Mesenchymal stem cell (in vitro differentiated cells and primary cell): ENCODE measurements at regions not wholly inside any gene's neighbourhood (a gene's known extent, or its start where the extent isn't known, plus 50 kb on each side); places are given as distances from the start of the nearest gene placed in this dataset.

ENCODE experiments used
- DNase-seq: peaks from one replicate; pipeline ENCODE4 v3.0.0-alpha.2; 2013
- H2AFZ ChIP-seq: one replicate; pipeline ENCODE4 v1.6.1; 2013; ENCODE audit warnings: low read depth, mild to moderate bottlenecking, control low read depth, inconsistent platforms, low read length, moderate library complexity
- H2AK5ac ChIP-seq: 2 replicates; pipeline ENCODE4 v1.6.1; 2013; ENCODE audit warnings: low read length, moderate library complexity, mild to moderate bottlenecking, inconsistent platforms; ENCODE audit not compliant: severe bottlenecking
- H2BK120ac ChIP-seq: one replicate; pipeline ENCODE4 v1.6.1; 2013; ENCODE audit warnings: low read depth, mild to moderate bottlenecking, inconsistent platforms, low read length, moderate library complexity
- H2BK12ac ChIP-seq, 2 experiments: one replicate each; pipeline ENCODE4 v1.6.1; 2013; ENCODE audit warnings: inconsistent platforms in 2 of 2, low read length in 2 of 2, mild to moderate bottlenecking in 2 of 2, moderate library complexity in 2 of 2, control low read depth in 1 of 2
- H2BK15ac ChIP-seq: one replicate; pipeline ENCODE4 v1.6.1; 2013; ENCODE audit warnings: mild to moderate bottlenecking, low read depth, inconsistent platforms; ENCODE audit not compliant: poor library complexity, severe bottlenecking
- H2BK5ac ChIP-seq: 2 replicates; pipeline ENCODE4 v1.6.1; 2013; ENCODE audit warnings: low read depth, mild to moderate bottlenecking, low read length, control low read depth, inconsistent platforms; ENCODE audit not compliant: poor library complexity, severe bottlenecking
- H3K14ac ChIP-seq, 2 experiments: one replicate each; pipeline ENCODE4 v1.6.1; 2013; ENCODE audit warnings: inconsistent platforms in 2 of 2, low read length in 2 of 2, control low read depth in 1 of 2, mild to moderate bottlenecking in 1 of 2, moderate library complexity in 1 of 2
- H3K18ac ChIP-seq, 2 experiments: one replicate each; pipeline ENCODE4 v1.6.1; 2013; ENCODE audit warnings: inconsistent platforms in 2 of 2, low read length in 2 of 2, control low read depth in 1 of 2, low read depth in 1 of 2, mild to moderate bottlenecking in 1 of 2
- H3K23ac ChIP-seq, 2 experiments: one replicate each; pipeline ENCODE4 v1.6.1; 2013; ENCODE audit warnings: inconsistent platforms in 2 of 2, low read length in 2 of 2, mild to moderate bottlenecking in 2 of 2, moderate library complexity in 2 of 2, control low read depth in 1 of 2
- H3K27ac ChIP-seq: 2 replicates; pipeline ENCODE4 v1.5.1; 2013; ENCODE audit warnings: mild to moderate bottlenecking, moderate library complexity, low read length, control low read depth, inconsistent platforms; ENCODE audit not compliant: poor library complexity, severe bottlenecking
- H3K27me3 ChIP-seq, 2 experiments: 2 replicates each; pipeline versions ENCODE4 v1.6.1 to v1.7.0; 2013; ENCODE audit warnings: low read length in 2 of 2, mild to moderate bottlenecking in 2 of 2, moderate library complexity in 2 of 2, control low read depth in 1 of 2, inconsistent platforms in 1 of 2; ENCODE audit not compliant: control insufficient read depth in 1 of 2, insufficient read depth in 1 of 2
- H3K36me3 ChIP-seq, 2 experiments: 2 replicates each; pipeline versions ENCODE4 v1.6.1 to v1.7.0; 2013; ENCODE audit warnings: low read length in 2 of 2, control low read depth in 1 of 2, inconsistent platforms in 1 of 2, low read depth in 1 of 2, mild to moderate bottlenecking in 1 of 2; ENCODE audit not compliant: insufficient read depth in 2 of 2, control insufficient read depth in 1 of 2
- H3K4ac ChIP-seq, 2 experiments: one replicate each; pipeline ENCODE4 v1.6.1; 2013; ENCODE audit warnings: inconsistent platforms in 2 of 2, low read length in 2 of 2, mild to moderate bottlenecking in 2 of 2, moderate library complexity in 2 of 2, control low read depth in 1 of 2, low read depth in 1 of 2
- H3K4me1 ChIP-seq: 2 replicates; pipeline ENCODE4 v1.6.1; 2013; ENCODE audit warnings: low read depth, low read length, control low read depth; ENCODE audit not compliant: control insufficient read depth, insufficient read depth
- H3K4me2 ChIP-seq: 2 replicates; pipeline ENCODE4 v1.6.1; 2013; ENCODE audit warnings: low read length, mild to moderate bottlenecking, inconsistent platforms; ENCODE audit not compliant: poor library complexity, severe bottlenecking
- H3K4me3 ChIP-seq, 2 experiments: 2 replicates each; pipeline versions ENCODE4 v1.5.1 to v1.7.0; 2013; ENCODE audit warnings: low read length in 2 of 2, mild to moderate bottlenecking in 2 of 2, control low read depth in 1 of 2, low read depth in 1 of 2; ENCODE audit not compliant: insufficient read depth in 1 of 2
- H3K79me1 ChIP-seq: replicated peaks from 2 replicates; pipeline ENCODE4 v1.6.1; 2013; ENCODE audit warnings: mild to moderate bottlenecking, control low read depth, low read length, inconsistent platforms; ENCODE audit not compliant: poor library complexity, severe bottlenecking
- H3K9ac ChIP-seq: 2 replicates; pipeline ENCODE4 v1.7.0; 2013; ENCODE audit warnings: mild to moderate bottlenecking, low read length, moderate library complexity
- H3K9me3 ChIP-seq: 2 replicates; pipeline ENCODE4 v1.7.0; 2013; ENCODE audit warnings: mild to moderate bottlenecking, low read length; ENCODE audit not compliant: control insufficient read depth
- H4K8ac ChIP-seq: one replicate; pipeline ENCODE4 v1.6.1; 2013; ENCODE audit warnings: inconsistent platforms, mild to moderate bottlenecking, low read length, moderate library complexity
- H4K91ac ChIP-seq: one replicate; pipeline ENCODE4 v1.6.1; 2013; ENCODE audit warnings: mild to moderate bottlenecking, low read length, inconsistent platforms
- WGBS: methylation state at CpG from one replicate; pipeline ENCODE4 v1.1.7; 2013; ENCODE audit warnings: mixed read lengths; 5-methylcytosine and 5-hydroxymethylcytosine counted together

DNA sequence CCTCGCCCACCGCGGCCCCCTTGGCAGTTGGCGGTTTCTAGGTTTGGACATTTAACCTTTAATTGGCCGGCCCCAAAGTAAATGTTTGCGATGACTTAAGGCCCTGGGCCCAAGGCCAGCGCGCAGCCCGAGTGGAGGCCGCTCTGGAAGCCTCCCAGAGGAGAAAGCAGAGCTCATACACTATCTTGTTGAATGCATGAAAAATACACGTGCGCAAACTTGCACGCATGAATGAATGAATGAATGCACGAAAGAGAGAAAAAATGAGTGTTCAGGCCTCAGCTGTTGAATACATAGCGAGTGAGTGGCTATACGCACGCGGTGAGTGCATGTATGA, 279.3 kb upstream of the USP9Y start:
- H3K79me1 ChIP-seq = no peaks in the 10 kb centered on the region
- no peak overlapping the region for H4K8ac ChIP-seq
- WGBS = 84% methylated on average over 18 of the region's 18 CpGs

DNA sequence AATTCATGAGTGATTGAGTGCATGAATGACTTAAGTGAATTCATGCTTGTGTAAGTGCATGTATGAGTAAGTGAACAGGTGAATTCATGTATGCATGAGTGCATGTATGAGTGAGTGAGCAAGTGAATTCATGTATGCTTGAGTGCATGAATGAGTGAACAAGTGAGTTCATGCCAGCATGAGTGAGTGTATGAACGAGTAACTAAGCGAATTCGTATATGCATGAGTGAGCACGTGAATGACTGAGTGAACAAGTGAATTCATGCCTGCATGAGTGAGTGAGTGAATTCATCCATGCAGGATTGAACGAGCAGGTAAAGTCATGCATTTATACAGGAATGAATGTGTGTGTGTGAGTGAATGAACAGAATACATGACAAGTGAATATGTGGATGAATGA, 278.5 kb upstream of the USP9Y start:
- Histone ChIP-seq H3K9ac (no peak overlapping the region), H2BK15ac (no peak overlapping the region), H3K79me1 (no peaks in the 10 kb centered on the region), H2AK5ac (no peak overlapping the region), H3K18ac (no peak overlapping the region), H3K14ac (no peak overlapping the region), H4K8ac (no peak overlapping the region), H3K4me1 (no peaks in the 10 kb centered on the region), H2BK5ac (no peak overlapping the region), H3K36me3 (no peaks in the 10 kb centered on the region), H3K27me3 (no peaks in the 10 kb centered on the region), H2BK12ac (no peak overlapping the region), H3K23ac (no peak overlapping the region), H3K4me2 (no peak overlapping the region), H2AFZ (no peak overlapping the region), H3K4me3 (no peak overlapping the region), H3K4ac (no peak overlapping the region), H4K91ac (no peak overlapping the region), H2BK120ac (no peak overlapping the region), H3K27ac (no peak overlapping the region), H3K9me3 (no peaks in the 10 kb centered on the region)
- WGBS = 65% methylated on average over 5 of the region's 5 CpGs
- no peak for DNase-seq

More for the DNA sequence above, 279.3 kb upstream of the USP9Y start:
- no peak overlapping the region for H2BK15ac ChIP-seq
- H3K4me3 ChIP-seq = no peak overlapping the region
- no peak overlapping the region for H3K9ac ChIP-seq
- H3K9me3 ChIP-seq = no peaks in the 10 kb centered on the region
- H3K23ac ChIP-seq = no peak overlapping the region
- no peak overlapping the region for H2AFZ ChIP-seq
- no peak overlapping the region for H2BK5ac ChIP-seq
- H3K27me3 ChIP-seq = no peaks in the 10 kb centered on the region
- no peak overlapping the region for H3K18ac ChIP-seq
- no peaks in the 10 kb centered on the region for H3K4me1 ChIP-seq
- DNase-seq = no peak
- H4K91ac ChIP-seq = no peak overlapping the region
- H2BK12ac ChIP-seq = no peak overlapping the region
- H3K27ac ChIP-seq = no peak overlapping the region
- H3K4ac ChIP-seq = no peak overlapping the region
- H3K36me3 ChIP-seq = no peaks in the 10 kb centered on the region
- H2AK5ac ChIP-seq = no peak overlapping the region
- no peak overlapping the region for H3K14ac ChIP-seq
- no peak overlapping the region for H2BK120ac ChIP-seq
- no peak overlapping the region for H3K4me2 ChIP-seq

- Histone ChIP-seq H4K91ac (no peak overlapping the region), H2AFZ (no peak overlapping the region), H3K79me1 (no peaks in the 10 kb centered on the region), H2BK12ac (no peak overlapping the region), H3K9me3 (no peaks in the 10 kb centered on the region), H3K4me2 (no peak overlapping the region), H3K4me3 (no peak overlapping the region), H2BK15ac (no peak overlapping the region), H3K27me3 (no peaks in the 10 kb centered on the region), H2BK5ac (no peak overlapping the region), H3K4ac (no peak overlapping the region), H4K8ac (no peak overlapping the region), H3K4me1 (no peaks in the 10 kb centered on the region), H3K9ac (no peak overlapping the region), H3K27ac (no peak overlapping the region), H2AK5ac (no peak overlapping the region), H3K18ac (no peak overlapping the region), H3K23ac (no peak overlapping the region), H3K36me3 (no peaks in the 10 kb centered on the region), H3K14ac (no peak overlapping the region), H2BK120ac (no peak overlapping the region)
- DNase-seq = no peak
- WGBS = 56% methylated on average over 4 of the region's 6 CpGs
Observed at GRCh38 chrY:12423416-12424252, 277.4 kb upstream of the USP9Y start.

GRCh38 chrY:12425506-12425905, 275.5 kb upstream of the USP9Y start:
- 85% methylated on average over 5 of the region's 6 CpGs for WGBS

More at GRCh38 chrY:12425506-12425905, 275.5 kb upstream of the USP9Y start:
- Histone ChIP-seq H3K27me3 (no peaks in the 10 kb centered on the region), H3K36me3 (no peaks in the 10 kb centered on the region), H3K4me1 (no peaks in the 10 kb centered on the region), H3K23ac (no peak overlapping the region), H3K18ac (no peak overlapping the region), H3K4ac (no peak overlapping the region), H3K9ac (no peak overlapping the region), H3K4me2 (no peak overlapping the region), H2BK12ac (no peak overlapping the region), H3K9me3 (no peaks in the 10 kb centered on the region), H3K14ac (no peak overlapping the region), H2AK5ac (no peak overlapping the region), H2BK5ac (no peak overlapping the region), H4K91ac (no peak overlapping the region), H3K27ac (no peak overlapping the region), H2BK120ac (no peak overlapping the region), H4K8ac (no peak overlapping the region), H2AFZ (no peak overlapping the region), H3K4me3 (no peak overlapping the region), H2BK15ac (no peak overlapping the region), H3K79me1 (no peaks in the 10 kb centered on the region)
- DNase-seq = no peak
